HG02870 (cell line): ENCODE measurements at regions not wholly inside any gene's neighbourhood (a gene's known extent, or its start where the extent isn't known, plus 50 kb on each side); places are given as distances from the start of the nearest gene placed in this dataset.

Experiments used
- ATAC-seq: cut with Tn5 transposase; IDR thresholded peaks from one replicate; pipeline ENCODE4 v1.9.1; 2021; ENCODE audit warnings: mild to moderate bottlenecking, moderate library complexity; ENCODE audit not compliant: unreplicated experiment

GRCh38 chr1:82632155-82632554 is 831.4 kb downstream of the ADGRL2 start:
- ATAC-seq, result no peak

GRCh38 chr1:82628887-82629286 is 828.2 kb downstream of the ADGRL2 start:
- no peak for ATAC-seq

- no peak for ATAC-seq
Observed at GRCh38 chr1:82625537-82625936, 824.8 kb downstream of the ADGRL2 start.

GRCh38 chr1:82621076-82621475 is 820.3 kb downstream of the ADGRL2 start:
- no peak for ATAC-seq

DNA sequence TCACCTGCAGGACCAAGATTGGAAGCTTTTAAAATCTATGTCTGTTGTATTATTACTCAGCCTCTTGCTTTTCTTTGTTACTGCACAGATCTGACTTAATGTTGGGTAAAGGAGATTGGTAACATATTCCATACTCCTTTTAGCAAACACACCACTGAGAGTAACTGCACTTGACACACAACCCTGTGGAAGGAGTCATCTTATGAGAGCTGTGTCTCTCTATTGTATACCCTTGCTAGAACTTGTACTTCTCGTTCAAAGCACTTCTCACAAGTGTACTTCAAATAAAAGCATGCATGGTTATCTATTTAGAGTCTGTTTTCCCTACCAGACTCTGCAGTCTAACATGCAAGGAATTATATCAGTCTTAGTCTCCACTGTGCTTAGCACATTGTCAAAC is 813.4 kb downstream of the ADGRL2 start:
- ATAC-seq, result no peak

DNA sequence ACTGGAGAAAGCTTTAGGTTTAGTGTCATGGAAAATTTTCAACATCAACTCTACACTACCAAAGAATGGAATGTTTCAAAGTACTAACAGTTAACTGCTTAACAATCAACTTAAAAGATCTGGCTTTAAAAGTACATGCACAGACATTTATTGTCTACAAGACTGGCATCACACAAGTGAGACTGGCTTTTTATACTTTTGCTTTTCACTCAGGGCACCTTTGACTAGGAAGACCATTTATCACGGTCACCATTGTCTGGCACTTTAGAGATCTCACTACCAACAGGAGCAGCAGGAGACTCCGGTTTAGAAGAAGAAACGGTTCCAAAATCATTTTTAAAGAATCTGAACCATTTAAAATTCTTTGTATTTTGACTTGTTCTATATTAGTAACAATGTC is 812.3 kb downstream of the ADGRL2 start:
- ATAC-seq, result no peak

- no peak for ATAC-seq
Observed at GRCh38 chr1:82606546-82606945, 805.8 kb downstream of the ADGRL2 start.

GRCh38 chr1:82604524-82604923 is 803.8 kb downstream of the ADGRL2 start:
- no peak for ATAC-seq

- ATAC-seq, result no peak
Observed at GRCh38 chr1:82600314-82600713, 799.6 kb downstream of the ADGRL2 start.

DNA sequence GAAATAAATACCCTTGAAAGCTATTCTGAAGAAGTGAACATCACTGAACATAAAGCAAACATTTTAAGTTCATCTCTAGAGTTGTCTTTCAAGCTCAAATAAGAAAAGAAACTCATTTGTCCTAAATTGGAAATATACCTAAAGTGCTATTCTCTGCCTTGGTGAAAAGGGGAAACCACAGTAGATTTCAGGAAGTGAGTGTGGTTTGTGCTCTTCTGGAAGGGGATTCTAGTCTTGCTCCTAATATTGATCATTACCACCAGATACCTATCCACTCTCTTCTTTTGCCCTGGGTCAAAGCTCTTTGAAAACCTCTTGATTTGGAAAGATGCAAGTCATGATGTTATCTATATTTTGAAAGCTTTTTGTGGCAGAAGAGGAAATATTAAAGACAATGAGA is 798.1 kb downstream of the ADGRL2 start:
- ATAC-seq, result no peak

GRCh38 chr1:82598337-82598736 is 797.6 kb downstream of the ADGRL2 start:
- ATAC-seq, result no peak

GRCh38 chr1:82597649-82598048 is 796.9 kb downstream of the ADGRL2 start:
- ATAC-seq, result no peak

GRCh38 chr1:82597141-82597540 is 796.4 kb downstream of the ADGRL2 start:
- no peak for ATAC-seq

DNA sequence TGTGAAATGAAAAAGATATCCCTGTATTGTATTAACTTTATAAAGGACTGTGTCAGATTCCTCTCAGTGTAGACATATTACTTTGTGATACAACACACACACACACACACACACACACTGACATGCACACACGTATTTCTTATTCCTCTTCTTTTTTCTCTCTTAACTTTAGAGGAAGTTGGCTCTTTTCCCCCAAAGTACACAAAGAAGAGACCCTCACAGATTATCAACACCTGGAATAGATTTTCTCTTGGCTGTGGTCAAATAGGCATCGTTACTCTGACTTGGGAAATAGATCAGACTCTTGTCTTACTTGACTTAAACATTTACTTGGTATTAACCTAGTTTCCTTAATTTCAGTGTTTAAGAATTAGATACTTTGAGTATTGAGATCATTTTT is 792.8 kb downstream of the ADGRL2 start:
- no peak for ATAC-seq

GRCh38 chr1:82589588-82589987 is 788.9 kb downstream of the ADGRL2 start:
- no peak for ATAC-seq

DNA sequence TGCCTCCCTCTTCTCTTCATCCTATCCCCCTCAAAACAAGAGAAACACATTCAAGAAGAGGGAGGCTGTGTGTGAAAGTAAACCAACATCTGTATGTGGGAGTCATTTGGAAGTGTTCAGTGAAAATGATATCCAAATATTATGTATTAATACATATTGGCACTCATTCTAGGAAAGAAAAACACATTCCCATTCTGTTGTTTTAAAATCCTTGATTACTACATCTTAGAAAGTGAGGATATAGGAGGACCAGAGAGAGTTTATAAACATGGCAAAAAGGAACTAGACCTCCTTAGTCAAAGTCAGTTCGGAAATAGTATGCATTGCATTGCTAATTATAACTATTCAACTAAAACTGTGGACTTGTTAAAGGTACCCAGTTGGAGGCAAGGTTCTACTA is 786.6 kb downstream of the ADGRL2 start:
- no peak for ATAC-seq

GRCh38 chr1:82586473-82586872 is 785.7 kb downstream of the ADGRL2 start:
- no peak for ATAC-seq

GRCh38 chr1:82582347-82582746 is 781.6 kb downstream of the ADGRL2 start:
- ATAC-seq, result no peak

GRCh38 chr1:82578086-82578726 is 777.5 kb downstream of the ADGRL2 start:
- no peak for ATAC-seq

DNA sequence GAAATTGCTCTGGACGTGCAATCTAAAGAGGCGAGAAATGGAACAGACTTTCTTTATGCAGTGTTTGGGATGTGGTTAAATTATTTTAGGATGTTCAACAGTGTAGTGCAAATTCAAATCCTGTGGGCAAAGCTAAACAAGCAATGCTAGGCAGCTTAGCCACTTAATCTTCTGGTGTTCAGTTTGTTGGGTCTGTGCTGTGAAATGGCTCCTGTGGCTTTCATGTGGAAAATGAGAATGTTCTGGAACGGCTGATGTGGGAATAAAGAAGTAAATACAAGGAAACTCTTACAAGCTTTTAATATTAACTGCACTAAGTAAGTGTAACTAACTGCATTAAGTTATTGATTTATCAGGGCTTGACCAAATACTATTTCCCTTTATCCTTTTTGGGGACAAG is 766.6 kb downstream of the ADGRL2 start:
- ATAC-seq, result no peak

GRCh38 chr1:82565546-82565945 is 764.8 kb downstream of the ADGRL2 start:
- ATAC-seq, result no peak

DNA sequence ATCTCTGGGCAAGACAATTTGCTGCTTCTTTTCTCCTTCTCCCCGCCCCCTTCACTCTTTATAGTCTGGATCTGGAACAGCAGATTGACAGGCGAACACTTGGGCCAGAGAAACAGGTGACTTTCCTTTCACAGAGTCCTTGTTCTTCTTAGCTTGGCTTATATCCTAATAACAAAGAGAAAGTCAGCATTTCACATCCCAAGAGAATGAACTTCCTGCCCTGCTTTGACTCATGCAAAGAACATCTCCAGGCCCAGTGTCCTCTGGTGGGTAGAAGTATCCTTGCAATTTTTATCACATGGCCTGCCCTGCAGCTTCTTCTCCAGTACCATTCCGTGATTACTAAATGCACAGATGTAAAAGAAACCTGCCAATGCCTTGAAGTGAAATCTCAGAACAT is 764.4 kb downstream of the ADGRL2 start:
- no peak for ATAC-seq

- ATAC-seq, result no peak
Observed at GRCh38 chr1:82564333-82564732, 763.6 kb downstream of the ADGRL2 start.
